Activated naive CD8-positive, alpha-beta T cell treated with anti-CD3 and anti-CD28 coated beads, Interleukin-2, amount 50 U/mL, for 16 hours (primary cell): ENCODE measurements at regions not wholly inside any gene's neighbourhood (a gene's known extent, or its start where the extent isn't known, plus 50 kb on each side); places are given as distances from the start of the nearest gene placed in this dataset.

Experiments used
- DNase-seq: peaks from one replicate; pipeline ENCODE4 v3.0.0-alpha.2; 2020; ENCODE audit warnings: low read depth, low spot score

GRCh38 chr10:29689001-29689400 lies 54.2 kb upstream of the SVIL start:
- no peak for DNase-seq

DNA sequence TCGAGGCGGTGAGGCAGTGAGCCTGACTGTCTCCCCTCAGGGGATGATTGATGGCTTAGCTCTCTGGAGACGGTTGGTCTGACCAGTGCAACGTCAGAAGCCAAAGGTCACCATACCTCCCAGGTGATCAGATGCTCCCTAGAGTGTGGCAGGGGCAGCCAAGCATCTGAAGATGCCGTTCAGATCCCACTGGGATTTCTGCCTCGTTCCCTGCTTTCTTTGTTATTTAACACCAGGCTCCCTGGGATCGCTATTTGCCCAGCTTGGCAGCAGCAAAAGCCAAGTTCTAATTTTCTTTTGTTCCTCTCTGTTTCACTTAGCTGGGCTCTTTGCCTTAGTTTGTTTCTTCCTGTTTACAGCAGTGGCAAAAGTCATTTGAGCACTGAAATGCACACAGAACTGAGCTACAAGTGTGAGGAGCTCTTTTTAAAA lies 53.5 kb upstream of the SVIL start:
- no peak for DNase-seq

GRCh38 chr10:29687421-29688164 lies 52.8 kb upstream of the SVIL start:
- no peak for DNase-seq

DNA sequence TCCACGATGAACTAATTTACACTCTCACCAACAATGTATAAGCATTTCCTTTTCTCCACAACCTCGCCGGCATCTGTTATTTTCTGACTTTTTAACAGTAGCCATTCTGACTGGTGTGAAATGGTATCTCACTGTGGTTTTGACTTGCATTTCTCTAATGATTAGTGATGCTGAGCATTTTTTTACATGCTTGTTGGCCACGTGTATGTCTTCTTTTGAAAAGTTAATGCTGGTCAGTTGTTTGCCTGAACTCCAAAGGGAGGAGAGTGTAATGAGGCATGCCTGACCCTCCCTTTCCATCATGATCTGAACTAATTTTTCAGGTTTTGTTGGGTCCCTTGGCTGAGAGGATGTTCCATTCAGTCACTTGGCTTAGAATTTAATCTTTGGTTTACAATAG lies 50.7 kb upstream of the SVIL start:
- DNase-seq: no peak
